ENCODE measurements at regions not wholly inside any gene's neighbourhood (a gene's known extent, or its start where the extent isn't known, plus 50 kb on each side); places are given as distances from the start of the nearest gene placed in this dataset.
"Not testable (repeated sequence)": the region's sequence is repeated elsewhere in the genome, so short reads cannot be mapped to it uniquely, and the experiment has no call there.

GRCh38 chr1:182248721-182249120 is 142.9 kb downstream of the GLUL start:
- H3K27ac ChIP-seq = no peak overlapping the region
- TF ChIP-seq POLR2A (IDR thresholded peaks at IDR 0.05) (no peak), CTCF (IDR thresholded peaks at IDR 0.05) (no peak), EP300 (IDR thresholded peaks at IDR 0.05) (no peak)
- 85 to 88% (median 86%) methylated on average over 5 of the region's 5 CpGs for WGBS, 3 donors
- H3K27me3 ChIP-seq = no peaks in the 10 kb centered on the region
- no peak for DNase-seq
- no peaks in the 10 kb centered on the region for H3K4me1 ChIP-seq (ENCODE audit: insufficient read depth)
- no peaks in the 10 kb centered on the region for H3K9me3 ChIP-seq
- H3K4me3 ChIP-seq = no peak overlapping the region
- no peaks in the 10 kb centered on the region for H3K36me3 ChIP-seq
- intact Hi-C loops (cut with DNase I) = no loop called here

- intact Hi-C loops (cut with DNase I); H3K36me3 ChIP-seq; H3K9me3 ChIP-seq; H3K27me3 ChIP-seq; DNase-seq; H3K4me3 ChIP-seq; H3K4me1 ChIP-seq (ENCODE audit: insufficient read depth); H3K27ac ChIP-seq: not testable (repeated sequence)
- 84 to 96% (median 95%) methylated on average over 2 of the region's 2 CpGs for WGBS, 3 donors
Measured at GRCh38 chr1:182247813-182248212, 143.8 kb downstream of the GLUL start.

- Histone ChIP-seq H3K27ac (no peak overlapping the region), H3K9me3 (no peaks in the 10 kb centered on the region), H3K4me1 (ENCODE audit: insufficient read depth) (no peaks in the 10 kb centered on the region), H3K27me3 (no peaks in the 10 kb centered on the region), H3K36me3 (no peaks in the 10 kb centered on the region), H3K4me3 (no peak overlapping the region)
- no peak for DNase-seq
- TF ChIP-seq CTCF (IDR thresholded peaks at IDR 0.05) (no peak), POLR2A (IDR thresholded peaks at IDR 0.05) (no peak), EP300 (IDR thresholded peaks at IDR 0.05) (no peak)
- WGBS, 3 donors = 78 to 84% (median 82%) methylated on average over 5 of the region's 5 CpGs
- intact Hi-C loops (cut with DNase I) = no loop called here
Measured at GRCh38 chr1:182246783-182247182, 144.8 kb downstream of the GLUL start.

- Histone ChIP-seq H3K9me3 (no peaks in the 10 kb centered on the region), H3K36me3 (no peaks in the 10 kb centered on the region), H3K27me3 (no peaks in the 10 kb centered on the region), H3K4me1 (ENCODE audit: insufficient read depth) (no peaks in the 10 kb centered on the region), H3K4me3 (no peak overlapping the region), H3K27ac (no peak overlapping the region)
- WGBS, 3 donors = 90 to 94% (median 90%) methylated on average over 4 of the region's 4 CpGs
- DNase-seq = no peak
- no peak for TF ChIP-seq CTCF (IDR thresholded peaks at IDR 0.05)
- no peak for TF ChIP-seq EP300 (IDR thresholded peaks at IDR 0.05)
- TF ChIP-seq POLR2A (IDR thresholded peaks at IDR 0.05) = no peak
- intact Hi-C loops (cut with DNase I) = no loop called here
Measured at GRCh38 chr1:182245040-182245439, 146.6 kb downstream of the GLUL start.

GRCh38 chr1:182244451-182244850 is 147.1 kb downstream of the GLUL start:
- H3K27ac ChIP-seq = no peak overlapping the region
- WGBS, 3 donors = 94 to 100% (median 95%) methylated on average over 2 of the region's 2 CpGs
- intact Hi-C loops (cut with DNase I) = no loop called here
- H3K4me1 ChIP-seq (ENCODE audit: insufficient read depth) = no peaks in the 10 kb centered on the region
- no peak for TF ChIP-seq CTCF (IDR thresholded peaks at IDR 0.05)
- no peaks in the 10 kb centered on the region for H3K36me3 ChIP-seq
- H3K4me3 ChIP-seq = no peak overlapping the region
- no peaks in the 10 kb centered on the region for H3K9me3 ChIP-seq
- H3K27me3 ChIP-seq = no peaks in the 10 kb centered on the region
- DNase-seq = no peak

Measured in ovary (tissue), 7 donors.